ENCODE measurements at regions not wholly inside any gene's neighbourhood (a gene's known extent, or its start where the extent isn't known, plus 50 kb on each side); places are given as distances from the start of the nearest gene placed in this dataset.

- no peak for TF ChIP-seq POLR2A (IDR thresholded peaks at IDR 0.05)
- TF ChIP-seq, protein P1, sequence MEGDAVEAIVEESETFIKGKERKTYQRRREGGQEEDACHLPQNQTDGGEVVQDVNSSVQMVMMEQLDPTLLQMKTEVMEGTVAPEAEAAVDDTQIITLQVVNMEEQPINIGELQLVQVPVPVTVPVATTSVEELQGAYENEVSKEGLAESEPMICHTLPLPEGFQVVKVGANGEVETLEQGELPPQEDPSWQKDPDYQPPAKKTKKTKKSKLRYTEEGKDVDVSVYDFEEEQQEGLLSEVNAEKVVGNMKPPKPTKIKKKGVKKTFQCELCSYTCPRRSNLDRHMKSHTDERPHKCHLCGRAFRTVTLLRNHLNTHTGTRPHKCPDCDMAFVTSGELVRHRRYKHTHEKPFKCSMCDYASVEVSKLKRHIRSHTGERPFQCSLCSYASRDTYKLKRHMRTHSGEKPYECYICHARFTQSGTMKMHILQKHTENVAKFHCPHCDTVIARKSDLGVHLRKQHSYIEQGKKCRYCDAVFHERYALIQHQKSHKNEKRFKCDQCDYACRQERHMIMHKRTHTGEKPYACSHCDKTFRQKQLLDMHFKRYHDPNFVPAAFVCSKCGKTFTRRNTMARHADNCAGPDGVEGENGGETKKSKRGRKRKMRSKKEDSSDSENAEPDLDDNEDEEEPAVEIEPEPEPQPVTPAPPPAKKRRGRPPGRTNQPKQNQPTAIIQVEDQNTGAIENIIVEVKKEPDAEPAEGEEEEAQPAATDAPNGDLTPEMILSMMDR (IDR thresholded peaks at IDR 0.05): no peak
- no peak for TF ChIP-seq POLR2AphosphoS5 (IDR thresholded peaks at IDR 0.05)
Observed at GRCh38 chr11:119493712-119494111, 70.7 kb upstream of the THY1 start.
